ENCODE measurements at regions not wholly inside any gene's neighbourhood (a gene's known extent, or its start where the extent isn't known, plus 50 kb on each side); places are given as distances from the start of the nearest gene placed in this dataset.

DNA sequence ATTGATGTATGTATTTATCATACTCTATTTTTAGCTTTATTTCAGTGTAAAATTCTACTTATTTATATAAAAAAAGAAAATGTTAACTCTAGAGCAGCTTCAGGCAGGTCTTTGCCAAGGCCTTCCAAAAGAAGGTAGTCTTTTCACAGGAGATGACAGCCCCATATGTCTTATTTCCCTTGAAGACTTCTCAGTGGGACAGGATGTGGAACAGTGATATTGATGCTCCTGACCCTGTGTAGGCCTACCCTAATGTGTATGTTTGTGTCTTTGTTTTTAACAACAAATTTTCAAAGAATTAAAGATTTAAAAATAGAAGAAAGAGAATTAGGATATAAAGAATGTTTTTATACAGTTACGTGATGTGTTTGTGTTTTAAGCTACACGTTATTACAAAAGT, 1593.6 kb downstream of the AMY1C start:
- H3K9me3 ChIP-seq: peaks cover 0 to 24% (median 7%) of the 10 kb centered on the region in 8 donors
- H3K36me3 ChIP-seq: no peaks in the 10 kb centered on the region
- H3K4me3 ChIP-seq: no peak overlapping the region
- intact Hi-C loops (cut with DNase I; ENCODE audit: low total_unique reads): no loop called here
- no peaks in the 10 kb centered on the region for H3K27me3 ChIP-seq (replicated peaks in 1 of 7)
- 69 to 81% (median 79%) methylated on average over 2 of the region's 2 CpGs for WGBS, 5 donors
- DNase-seq: no peak
- H3K4me1 ChIP-seq: no peaks in the 10 kb centered on the region
- TF ChIP-seq POLR2A (IDR thresholded peaks at IDR 0.05): no peak
- TF ChIP-seq POLR2AphosphoS5 (IDR thresholded peaks at IDR 0.05): no peak
- TF ChIP-seq, protein P1, sequence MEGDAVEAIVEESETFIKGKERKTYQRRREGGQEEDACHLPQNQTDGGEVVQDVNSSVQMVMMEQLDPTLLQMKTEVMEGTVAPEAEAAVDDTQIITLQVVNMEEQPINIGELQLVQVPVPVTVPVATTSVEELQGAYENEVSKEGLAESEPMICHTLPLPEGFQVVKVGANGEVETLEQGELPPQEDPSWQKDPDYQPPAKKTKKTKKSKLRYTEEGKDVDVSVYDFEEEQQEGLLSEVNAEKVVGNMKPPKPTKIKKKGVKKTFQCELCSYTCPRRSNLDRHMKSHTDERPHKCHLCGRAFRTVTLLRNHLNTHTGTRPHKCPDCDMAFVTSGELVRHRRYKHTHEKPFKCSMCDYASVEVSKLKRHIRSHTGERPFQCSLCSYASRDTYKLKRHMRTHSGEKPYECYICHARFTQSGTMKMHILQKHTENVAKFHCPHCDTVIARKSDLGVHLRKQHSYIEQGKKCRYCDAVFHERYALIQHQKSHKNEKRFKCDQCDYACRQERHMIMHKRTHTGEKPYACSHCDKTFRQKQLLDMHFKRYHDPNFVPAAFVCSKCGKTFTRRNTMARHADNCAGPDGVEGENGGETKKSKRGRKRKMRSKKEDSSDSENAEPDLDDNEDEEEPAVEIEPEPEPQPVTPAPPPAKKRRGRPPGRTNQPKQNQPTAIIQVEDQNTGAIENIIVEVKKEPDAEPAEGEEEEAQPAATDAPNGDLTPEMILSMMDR (IDR thresholded peaks at IDR 0.05 in 8 of 11, conservative IDR thresholded peaks at IDR 0.05 in 3 of 11): no peak
- no peak overlapping the region for H3K27ac ChIP-seq

DNA sequence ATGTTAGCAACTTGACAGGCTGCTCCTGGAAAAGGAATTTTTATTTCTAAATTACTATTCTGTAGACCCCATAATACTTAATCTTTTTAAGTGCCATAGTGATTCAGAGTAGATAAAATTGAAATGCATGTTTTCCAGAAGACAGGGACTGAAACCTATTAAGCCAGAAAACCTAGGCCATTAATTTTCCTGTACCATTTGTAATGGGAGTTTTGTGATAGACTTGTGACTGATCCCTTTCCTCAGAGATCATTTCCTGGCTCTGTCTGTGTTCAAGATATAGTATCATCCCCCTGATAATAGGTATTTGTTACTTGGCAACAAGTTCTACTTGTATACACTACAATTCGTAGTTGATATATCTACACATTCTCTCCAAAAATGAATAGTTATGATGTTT, 1609.8 kb downstream of the AMY1C start:
- TF ChIP-seq, protein P1 (IDR thresholded peaks at IDR 0.05 in 8 of 11, conservative IDR thresholded peaks at IDR 0.05 in 3 of 11): no peak
- TF ChIP-seq POLR2AphosphoS5 (IDR thresholded peaks at IDR 0.05) (no peak), POLR2A (IDR thresholded peaks at IDR 0.05) (no peak)
- Histone ChIP-seq H3K27ac (no peak overlapping the region), H3K36me3 (no peaks in the 10 kb centered on the region), H3K4me3 (no peak overlapping the region), H3K27me3 (replicated peaks in 1 of 7) (no peaks in the 10 kb centered on the region), H3K9me3 (peaks cover 0 to 11% (median 4%) of the 10 kb centered on the region in 8 donors), H3K4me1 (no peaks in the 10 kb centered on the region)
- intact Hi-C loops (cut with DNase I; ENCODE audit: low total_unique reads): no loop called here
- no peak for DNase-seq
- 59 to 75% (median 67%) methylated on average over 1 of the region's 1 CpG for WGBS, 5 donors

DNA sequence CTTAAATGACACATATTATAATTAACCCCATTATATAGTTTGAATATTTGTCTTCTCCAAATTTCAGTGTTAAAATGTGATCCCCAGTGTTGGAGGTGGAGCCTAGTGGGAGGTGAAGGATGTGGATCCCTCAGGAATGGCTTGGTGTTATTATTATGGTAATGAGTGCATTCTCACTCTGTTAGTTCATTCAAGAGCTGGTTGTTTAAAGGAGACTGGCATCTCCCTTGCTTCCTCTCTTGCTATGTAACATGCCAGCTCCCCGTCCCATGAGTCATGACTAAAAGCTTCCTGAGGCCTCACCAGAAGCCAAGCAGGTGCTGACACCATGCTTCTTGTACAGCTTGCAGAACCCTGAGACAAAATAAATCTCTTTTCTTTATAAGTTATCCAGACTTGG, 1612.7 kb downstream of the AMY1C start:
- TF ChIP-seq POLR2A (IDR thresholded peaks at IDR 0.05) (no peak), POLR2AphosphoS5 (IDR thresholded peaks at IDR 0.05) (no peak)
- peaks cover 0 to 11% (median 4%) of the 10 kb centered on the region in 8 donors for H3K9me3 ChIP-seq
- H3K27ac ChIP-seq: no peak overlapping the region
- DNase-seq: no peak
- H3K36me3 ChIP-seq: no peaks in the 10 kb centered on the region
- H3K4me3 ChIP-seq: no peak overlapping the region
- no peaks in the 10 kb centered on the region for H3K27me3 ChIP-seq (replicated peaks in 1 of 7)
- H3K4me1 ChIP-seq: no peaks in the 10 kb centered on the region
- intact Hi-C loops (cut with DNase I; ENCODE audit: low total_unique reads): no loop called here
- WGBS, 5 donors: 78 to 90% (median 88%) methylated on average over 1 of the region's 1 CpG

DNA sequence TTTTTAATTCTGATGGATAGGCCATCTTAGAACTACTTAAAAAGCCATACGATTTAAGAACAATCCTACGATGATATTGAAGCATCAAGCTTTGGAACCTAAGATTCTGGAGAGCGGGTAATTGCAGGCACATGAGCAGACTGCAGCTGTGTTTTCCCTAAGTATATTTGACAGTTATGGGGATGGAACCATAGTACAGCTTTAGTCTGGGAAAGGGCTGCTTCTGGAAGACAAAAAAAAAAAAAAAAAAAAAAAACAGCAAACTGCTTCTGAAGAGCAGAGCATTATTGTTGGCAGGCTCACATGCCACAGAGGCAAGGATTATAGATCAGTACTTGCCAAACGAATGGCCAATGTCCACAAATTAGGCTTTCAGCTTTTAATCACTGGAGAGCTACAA, 1618.7 kb downstream of the AMY1C start:
- TF ChIP-seq POLR2AphosphoS5 (IDR thresholded peaks at IDR 0.05) (no peak), POLR2A (IDR thresholded peaks at IDR 0.05) (no peak)
- TF ChIP-seq, protein P1 (IDR thresholded peaks at IDR 0.05 in 8 of 11, conservative IDR thresholded peaks at IDR 0.05 in 3 of 11): no peak
- Histone ChIP-seq H3K9me3 (peaks cover 0 to 6% (median 0%) of the 10 kb centered on the region in 8 donors), H3K27ac (no peak overlapping the region), H3K4me3 (no peak overlapping the region), H3K27me3 (replicated peaks in 1 of 7) (no peaks in the 10 kb centered on the region), H3K4me1 (no peaks in the 10 kb centered on the region), H3K36me3 (no peaks in the 10 kb centered on the region)
- DNase-seq: no peak
- WGBS, 5 donors: 72 to 86% (median 81%) methylated on average over 4 of the region's 4 CpGs
- intact Hi-C loops (cut with DNase I; ENCODE audit: low total_unique reads): no loop called here

DNA sequence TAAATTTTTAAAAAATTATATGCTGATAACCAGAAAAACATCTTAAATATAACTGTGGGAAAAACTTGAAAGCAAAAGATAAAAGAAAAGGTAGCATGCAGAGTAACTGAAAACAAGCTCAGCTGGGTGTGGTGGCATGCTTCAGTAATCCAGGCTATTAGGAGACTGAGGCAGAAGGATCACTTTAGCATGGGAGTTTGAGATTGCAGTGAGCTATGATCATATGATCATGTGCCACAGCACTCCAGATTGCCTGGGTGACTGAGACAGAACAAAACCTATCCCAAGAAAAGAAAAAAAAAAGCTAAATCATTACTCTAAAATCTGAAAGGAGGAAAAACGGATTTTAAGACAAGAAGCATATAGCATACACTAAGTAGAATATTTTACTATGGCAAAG, 1624.0 kb downstream of the AMY1C start:
- no peaks in the 10 kb centered on the region for H3K27me3 ChIP-seq (replicated peaks in 1 of 7)
- no peak for TF ChIP-seq POLR2A (IDR thresholded peaks at IDR 0.05)
- TF ChIP-seq POLR2AphosphoS5 (IDR thresholded peaks at IDR 0.05): no peak
- TF ChIP-seq, protein P1 (IDR thresholded peaks at IDR 0.05 in 8 of 11, conservative IDR thresholded peaks at IDR 0.05 in 3 of 11): no peak
- WGBS, 5 donors: 42 to 70% (median 68%) methylated on average over 1 of the region's 1 CpG
- DNase-seq: no peak
- peaks cover 3 to 36% (median 24%) of the 10 kb centered on the region in 8 donors for H3K9me3 ChIP-seq
- no peaks in the 10 kb centered on the region for H3K4me1 ChIP-seq
- H3K4me3 ChIP-seq: no peak overlapping the region
- H3K36me3 ChIP-seq: no peaks in the 10 kb centered on the region
- no peak overlapping the region for H3K27ac ChIP-seq
- intact Hi-C loops (cut with DNase I; ENCODE audit: low total_unique reads): no loop called here
